Right forelimb (tissue), 1 donor: ENCODE measurements at regions not wholly inside any gene's neighbourhood (a gene's known extent, or its start where the extent isn't known, plus 50 kb on each side); places are given as distances from the start of the nearest gene placed in this dataset.
"Not testable (repeated sequence)": the region's sequence is repeated elsewhere in the genome, so short reads cannot be mapped to it uniquely, and the experiment has no call there.

Source experiments
- DNase-seq: peaks from one replicate; pipeline ENCODE4 v3.0.0-alpha.2; 2018

GRCh38 chr12:69141074-69141473 lies 98.3 kb upstream of the CPSF6 start:
- DNase-seq = no peak

GRCh38 chr12:69149270-69149669 lies 90.1 kb upstream of the CPSF6 start:
- no peak for DNase-seq

GRCh38 chr12:69150083-69150795 lies 89.1 kb upstream of the CPSF6 start:
- DNase-seq = no peak

- DNase-seq = no peak
These were observed 88.6 kb upstream of the CPSF6 start for GRCh38 chr12:69150796-69151127.

- no peak for DNase-seq
These were observed 88.1 kb upstream of the CPSF6 start for GRCh38 chr12:69151254-69151764.

- DNase-seq = peak; percentile 65
These were observed 84.6 kb upstream of the CPSF6 start for GRCh38 chr12:69154585-69155363.

GRCh38 chr12:69157023-69157655 lies 82.2 kb upstream of the CPSF6 start:
- DNase-seq = peak; percentile 83

- no peak for DNase-seq
These were observed 77.5 kb upstream of the CPSF6 start for GRCh38 chr12:69161829-69162228.

- DNase-seq = no peak
These were observed 75.5 kb upstream of the CPSF6 start for GRCh38 chr12:69163681-69164362.

- no peak for DNase-seq
These were observed 71.7 kb upstream of the CPSF6 start for GRCh38 chr12:69167648-69168165.

- no peak for DNase-seq
These were observed 71.0 kb upstream of the CPSF6 start for GRCh38 chr12:69168363-69168762.

GRCh38 chr12:69168828-69169227 lies 70.5 kb upstream of the CPSF6 start:
- DNase-seq = no peak

GRCh38 chr12:69170293-69170692 lies 69.1 kb upstream of the CPSF6 start:
- DNase-seq = no peak

GRCh38 chr12:69171881-69172280 lies 67.5 kb upstream of the CPSF6 start:
- no peak for DNase-seq

- DNase-seq = no peak
These were observed 66.9 kb upstream of the CPSF6 start for GRCh38 chr12:69172491-69172890.

GRCh38 chr12:69173368-69173767 lies 66.0 kb upstream of the CPSF6 start:
- no peak for DNase-seq

- no peak for DNase-seq
These were observed 59.6 kb upstream of the CPSF6 start for GRCh38 chr12:69179786-69180185.

- not testable (repeated sequence) for DNase-seq
These were observed 51.8 kb upstream of the CPSF6 start for GRCh38 chr12:69187572-69187971.

- DNase-seq = no peak
These were observed 49.9 kb upstream of the CPSF6 start for GRCh38 chr12:69189378-69189978.
